Keratinocyte (primary cell): ENCODE measurements at regions not wholly inside any gene's neighbourhood (a gene's known extent, or its start where the extent isn't known, plus 50 kb on each side); places are given as distances from the start of the nearest gene placed in this dataset.

ENCODE experiments used
- DNase-seq: peaks from one replicate; pipeline ENCODE4 v3.0.0-alpha.2; 2011; ENCODE audit warnings: low read depth, missing footprints, low spot score
- FAIRE-seq: peaks from 2 replicates; lab custom pipeline; 2011; peaks lifted over from hg19 to GRCh38; lab: Jason Lieb, UNC
- H2AFZ ChIP-seq: 2 replicates; pipeline ENCODE4 v1.6.0; 2012; ENCODE audit warnings: low read length, control low read depth, inconsistent platforms; ENCODE audit not compliant: control insufficient read depth
- H3K27ac ChIP-seq: 2 replicates; pipeline ENCODE4 v1.5.1; 2011; ENCODE audit warnings: low read length; ENCODE audit not compliant: control insufficient read depth, insufficient read depth
- H3K27me3 ChIP-seq: 3 replicates; pipeline ENCODE4 v1.6.0; 2011; ENCODE audit warnings: low read length; ENCODE audit not compliant: control insufficient read depth, insufficient read depth; ENCODE audit errors: extremely low read depth
- H3K36me3 ChIP-seq, 2 experiments: 2 replicates in 1 of 2; 3 replicates in 1 of 2; pipeline ENCODE4 v1.5.1; 2011; ENCODE audit warnings: low read length in 2 of 2, mild to moderate bottlenecking in 1 of 2; ENCODE audit not compliant: control insufficient read depth in 2 of 2, insufficient read depth in 2 of 2; ENCODE audit errors: extremely low read depth in 1 of 2
- H3K4me1 ChIP-seq: 3 replicates; pipeline ENCODE4 v1.5.1; 2011; ENCODE audit warnings: low read length; ENCODE audit not compliant: control insufficient read depth, insufficient read depth; ENCODE audit errors: extremely low read depth
- H3K4me2 ChIP-seq: 3 replicates; pipeline ENCODE4 v1.6.0; 2011; ENCODE audit warnings: low read depth, low read length; ENCODE audit not compliant: control insufficient read depth, insufficient read depth; ENCODE audit errors: extremely low read depth
- H3K4me3 ChIP-seq, 3 experiments: fragments of 200-600 bp in 1 of 3; sonication (generic) in 1 of 3; 2 replicates in 2 of 3; 3 replicates in 1 of 3; pipeline ENCODE4 v1.5.1; 2011 to 2016; ENCODE audit warnings: low read length in 3 of 3, mild to moderate bottlenecking in 3 of 3, control low read depth in 2 of 3, inconsistent platforms in 1 of 3, low read depth in 1 of 3, mixed read lengths in 1 of 3, mixed run types in 1 of 3, moderate library complexity in 1 of 3; ENCODE audit not compliant: control insufficient read depth in 2 of 3, insufficient read depth in 2 of 3; ENCODE audit errors: extremely low read depth in 1 of 3
- H3K79me2 ChIP-seq: 2 replicates; pipeline ENCODE4 v1.6.0; 2012; ENCODE audit warnings: low read length; ENCODE audit not compliant: control insufficient read depth, insufficient read depth
- H3K9ac ChIP-seq: 3 replicates; pipeline ENCODE4 v1.6.0; 2011; ENCODE audit warnings: low read length; ENCODE audit not compliant: control insufficient read depth, insufficient read depth; ENCODE audit errors: extremely low read depth
- H3K9me1 ChIP-seq: 3 replicates; pipeline ENCODE4 v1.6.0; 2011; ENCODE audit warnings: low read length; ENCODE audit not compliant: control insufficient read depth, insufficient read depth; ENCODE audit errors: extremely low read depth
- H3K9me3 ChIP-seq: 2 replicates; pipeline ENCODE4 v1.5.1; 2012; ENCODE audit warnings: low read depth, low read length; ENCODE audit not compliant: control insufficient read depth
- H4K20me1 ChIP-seq: 3 replicates; pipeline ENCODE4 v1.6.0; 2011; ENCODE audit warnings: low read length; ENCODE audit not compliant: control insufficient read depth, insufficient read depth; ENCODE audit errors: extremely low read depth
- EZH2 ChIP-seq: IDR thresholded peaks from one replicate; pipeline ENCODE4 v1.6.1; 2012; ENCODE audit warnings: inconsistent platforms, mild to moderate bottlenecking, low read length, moderate library complexity
- dilution Hi-C: fragments of 300-500 bp; cut with MboI; formaldehyde crosslinking; loops from one replicate; pipeline ENCODE4 v1.7.0; 2020; ENCODE audit warnings: low sequenced_read_pairs; ENCODE audit not compliant: extremely low pct_ligation_motif_present
- TF ChIP-seq, protein P1 (sequence below), 3 experiments: IDR thresholded peaks in 1 of 3; conservative IDR thresholded peaks in 1 of 3; optimal IDR thresholded peaks in 1 of 3; 2 replicates in 2 of 3; 3 replicates in 1 of 3; pipeline versions ENCODE3 to v1.5.1; 2011; ENCODE audit warnings: low read length in 3 of 3, mild to moderate bottlenecking in 3 of 3, moderate library complexity in 2 of 3, control low read depth in 1 of 3, inconsistent platforms in 1 of 3; ENCODE audit not compliant: insufficient read depth in 2 of 3; ENCODE audit errors: extremely low read depth in 1 of 3

DNA sequence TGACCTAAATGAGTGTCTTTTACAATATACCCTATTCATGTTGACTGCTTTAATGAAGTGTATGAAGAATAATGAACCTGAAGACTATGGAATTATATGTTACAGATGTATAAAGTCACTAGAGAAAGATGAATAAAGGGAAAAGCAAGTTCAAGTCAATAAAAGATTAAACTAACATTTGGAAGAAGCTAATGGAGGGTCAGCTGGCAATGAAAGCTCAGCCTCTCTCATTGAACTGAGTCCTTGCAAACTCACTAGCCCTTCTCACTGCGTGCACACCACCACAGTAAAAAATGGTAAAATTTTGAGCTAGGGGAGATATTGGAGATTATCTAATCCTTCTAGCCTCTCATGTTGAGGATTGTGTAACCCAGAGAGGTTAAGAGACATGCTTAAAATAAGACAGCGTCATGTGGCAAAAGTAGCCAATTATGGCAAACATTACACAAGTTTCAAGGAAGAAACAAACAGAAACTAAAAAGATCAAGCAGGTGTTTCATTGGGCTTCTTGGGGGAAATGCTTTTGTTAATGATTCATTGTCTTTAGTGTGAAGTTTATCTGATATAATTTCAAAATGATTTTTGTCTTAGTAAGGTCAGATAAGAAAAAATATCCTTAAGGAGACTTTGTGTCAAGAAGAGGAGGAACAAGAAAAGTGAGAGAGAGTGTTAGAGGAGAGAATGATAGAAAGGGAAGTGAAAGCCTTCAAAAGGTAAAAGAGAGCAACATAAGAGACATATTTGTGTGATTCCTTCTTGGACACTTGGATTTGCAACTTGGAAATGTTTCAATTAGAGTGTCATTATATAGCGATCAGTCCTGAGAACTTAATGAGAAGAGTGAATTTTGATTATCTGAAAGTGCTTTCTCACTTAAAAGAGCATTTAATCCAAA, 893.7 kb upstream of the FAM98A start:
- H3K4me3 ChIP-seq, result no peak overlapping the region
- no peaks in the 10 kb centered on the region for H3K9me1 ChIP-seq
- dilution Hi-C loops, result no loop called here
- H3K9ac ChIP-seq, result no peak overlapping the region
- H3K36me3 ChIP-seq, result no peaks in the 10 kb centered on the region
- H4K20me1 ChIP-seq, result no peaks in the 10 kb centered on the region
- no peak overlapping the region for H3K27ac ChIP-seq
- DNase-seq, result no peak
- no peak overlapping the region for H3K4me2 ChIP-seq
- no peak for FAIRE-seq
- H2AFZ ChIP-seq, result no peak overlapping the region
- H3K27me3 ChIP-seq, result no peaks in the 10 kb centered on the region
- TF ChIP-seq, protein P1, sequence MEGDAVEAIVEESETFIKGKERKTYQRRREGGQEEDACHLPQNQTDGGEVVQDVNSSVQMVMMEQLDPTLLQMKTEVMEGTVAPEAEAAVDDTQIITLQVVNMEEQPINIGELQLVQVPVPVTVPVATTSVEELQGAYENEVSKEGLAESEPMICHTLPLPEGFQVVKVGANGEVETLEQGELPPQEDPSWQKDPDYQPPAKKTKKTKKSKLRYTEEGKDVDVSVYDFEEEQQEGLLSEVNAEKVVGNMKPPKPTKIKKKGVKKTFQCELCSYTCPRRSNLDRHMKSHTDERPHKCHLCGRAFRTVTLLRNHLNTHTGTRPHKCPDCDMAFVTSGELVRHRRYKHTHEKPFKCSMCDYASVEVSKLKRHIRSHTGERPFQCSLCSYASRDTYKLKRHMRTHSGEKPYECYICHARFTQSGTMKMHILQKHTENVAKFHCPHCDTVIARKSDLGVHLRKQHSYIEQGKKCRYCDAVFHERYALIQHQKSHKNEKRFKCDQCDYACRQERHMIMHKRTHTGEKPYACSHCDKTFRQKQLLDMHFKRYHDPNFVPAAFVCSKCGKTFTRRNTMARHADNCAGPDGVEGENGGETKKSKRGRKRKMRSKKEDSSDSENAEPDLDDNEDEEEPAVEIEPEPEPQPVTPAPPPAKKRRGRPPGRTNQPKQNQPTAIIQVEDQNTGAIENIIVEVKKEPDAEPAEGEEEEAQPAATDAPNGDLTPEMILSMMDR (optimal IDR thresholded peaks at IDR 0.05 in 1 of 3, IDR thresholded peaks at IDR 0.05 in 1 of 3, conservative IDR thresholded peaks at IDR 0.05 in 1 of 3; ENCODE audit: extremely low read depth in 1 of 3, insufficient read depth in 2 of 3, low read length in 3 of 3), result no peak
- TF ChIP-seq EZH2, result no peak
- H3K79me2 ChIP-seq, result no peaks in the 10 kb centered on the region
- H3K9me3 ChIP-seq, result no peaks in the 10 kb centered on the region
- no peaks in the 10 kb centered on the region for H3K4me1 ChIP-seq

DNA sequence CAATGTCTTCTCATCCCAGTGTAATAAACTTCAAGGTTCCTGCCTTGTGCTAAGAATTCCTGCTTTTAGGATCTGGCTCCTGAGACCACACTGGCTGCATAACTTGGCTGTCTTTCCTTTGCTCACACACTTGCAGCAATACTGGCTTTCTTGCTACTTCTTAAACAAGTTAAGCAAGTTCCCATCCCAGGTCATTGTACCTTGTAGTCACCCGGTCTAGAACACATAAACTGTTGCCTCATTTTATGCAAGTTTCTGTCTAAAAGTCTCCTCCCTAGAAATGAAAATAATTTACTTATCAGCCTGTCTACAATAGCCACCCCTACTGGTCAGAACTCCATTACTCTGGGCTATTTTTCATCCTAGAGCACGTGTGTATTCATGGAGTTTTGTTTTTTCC, 887.9 kb upstream of the FAM98A start:
- no peak for DNase-seq
- dilution Hi-C loops, result no loop called here
- H3K4me1 ChIP-seq, result no peaks in the 10 kb centered on the region

More for the DNA sequence above, 887.9 kb upstream of the FAM98A start:
- Histone ChIP-seq H3K4me3 (no peak overlapping the region), H4K20me1 (no peaks in the 10 kb centered on the region), H3K9me1 (no peaks in the 10 kb centered on the region), H2AFZ (no peak overlapping the region), H3K9me3 (no peaks in the 10 kb centered on the region), H3K27me3 (no peaks in the 10 kb centered on the region), H3K9ac (no peak overlapping the region), H3K4me2 (no peak overlapping the region), H3K79me2 (no peaks in the 10 kb centered on the region), H3K36me3 (no peaks in the 10 kb centered on the region), H3K27ac (no peak overlapping the region)
- no peak for FAIRE-seq
- no peak for TF ChIP-seq EZH2
- TF ChIP-seq, protein P1 (optimal IDR thresholded peaks at IDR 0.05 in 1 of 3, IDR thresholded peaks at IDR 0.05 in 1 of 3, conservative IDR thresholded peaks at IDR 0.05 in 1 of 3; ENCODE audit: extremely low read depth in 1 of 3, insufficient read depth in 2 of 3, low read length in 3 of 3), result no peak
